CD4-positive, alpha-beta T cell treated with Interleukin-12 subunit alpha and Interleukin-12 subunit beta, for 1 hour (primary cell): ENCODE measurements at regions not wholly inside any gene's neighbourhood (a gene's known extent, or its start where the extent isn't known, plus 50 kb on each side); places are given as distances from the start of the nearest gene placed in this dataset.
"Not testable (repeated sequence)": the region's sequence is repeated elsewhere in the genome, so short reads cannot be mapped to it uniquely, and the experiment has no call there.

Source experiments
- DNase-seq: peaks from one replicate; pipeline ENCODE4 v3.0.0-alpha.2; 2020

DNA sequence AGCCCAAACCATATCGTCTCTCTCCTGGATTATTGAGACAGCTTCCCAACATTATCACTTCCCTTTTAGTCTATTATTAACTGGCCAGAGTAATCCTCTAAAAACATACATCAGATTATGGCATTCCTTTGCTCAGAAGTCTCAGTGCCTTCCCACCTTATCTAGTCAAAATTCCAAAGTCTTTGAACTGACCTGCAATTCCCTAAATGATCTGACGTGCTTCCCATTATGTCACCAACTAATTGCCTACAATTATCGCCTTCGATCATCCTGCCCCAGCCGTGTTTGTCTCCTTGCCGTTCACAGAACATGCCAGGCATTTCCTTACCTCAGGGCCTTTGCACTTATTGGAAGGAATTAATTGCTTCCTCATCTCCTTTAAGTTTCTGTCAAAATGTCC, 332.4 kb downstream of the IRS1 start:
- no peak for DNase-seq

DNA sequence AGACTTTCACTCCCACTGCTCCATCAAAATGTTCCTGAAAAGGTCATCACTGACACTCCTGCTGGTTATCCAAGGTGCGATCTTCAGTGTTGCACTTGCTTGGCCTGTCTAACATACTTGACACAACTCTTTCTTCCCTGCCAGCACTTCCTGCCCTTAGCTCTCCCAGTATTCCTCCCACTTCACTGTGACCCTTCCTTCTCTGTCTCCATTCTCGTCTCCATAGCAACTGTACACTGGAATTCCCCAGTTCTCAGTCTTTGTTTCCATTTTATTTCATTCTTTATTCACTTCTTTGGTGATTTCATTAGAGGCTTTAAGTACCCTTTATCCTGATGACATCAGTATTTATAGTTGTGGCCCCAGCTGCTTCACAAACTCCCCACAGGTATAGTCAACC, 333.0 kb downstream of the IRS1 start:
- no peak for DNase-seq

DNA sequence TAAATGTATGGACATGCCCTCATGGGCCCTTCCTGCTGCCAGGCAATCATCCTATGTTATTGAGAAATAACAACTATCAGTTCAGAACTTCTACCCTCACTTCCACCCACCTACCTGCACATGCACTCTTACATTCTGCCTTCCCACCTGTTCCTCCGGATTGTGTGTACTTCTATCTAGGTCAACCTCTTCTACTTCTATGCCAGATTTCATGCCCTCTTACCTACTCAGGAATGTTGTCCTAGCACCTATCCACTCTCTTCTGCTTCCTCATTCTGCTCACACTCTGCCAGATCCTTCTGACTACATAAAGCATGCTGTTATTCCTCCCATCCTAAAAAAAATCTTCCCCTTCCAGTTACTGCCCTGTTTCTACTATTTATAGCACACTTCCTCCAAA, 333.5 kb downstream of the IRS1 start:
- DNase-seq: no peak

DNA sequence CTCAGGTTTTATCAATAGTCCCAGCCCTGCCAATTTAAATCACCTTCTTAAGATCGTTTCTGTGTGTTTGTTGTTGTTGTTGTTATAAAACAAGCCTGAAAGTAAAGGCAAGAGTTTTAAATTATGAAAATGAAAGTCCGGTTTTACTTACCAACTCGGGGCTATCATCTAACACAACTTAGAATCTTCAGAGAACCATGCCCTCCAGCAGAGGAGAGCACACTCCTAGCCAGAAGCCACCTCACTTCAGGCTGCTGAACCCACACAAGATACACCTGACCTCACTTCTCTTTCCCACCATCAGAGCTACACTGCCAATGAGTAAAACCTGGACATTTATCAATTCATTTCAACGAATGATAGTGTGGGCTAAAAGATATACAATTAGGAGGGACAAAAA, 335.2 kb downstream of the IRS1 start:
- no peak for DNase-seq

DNA sequence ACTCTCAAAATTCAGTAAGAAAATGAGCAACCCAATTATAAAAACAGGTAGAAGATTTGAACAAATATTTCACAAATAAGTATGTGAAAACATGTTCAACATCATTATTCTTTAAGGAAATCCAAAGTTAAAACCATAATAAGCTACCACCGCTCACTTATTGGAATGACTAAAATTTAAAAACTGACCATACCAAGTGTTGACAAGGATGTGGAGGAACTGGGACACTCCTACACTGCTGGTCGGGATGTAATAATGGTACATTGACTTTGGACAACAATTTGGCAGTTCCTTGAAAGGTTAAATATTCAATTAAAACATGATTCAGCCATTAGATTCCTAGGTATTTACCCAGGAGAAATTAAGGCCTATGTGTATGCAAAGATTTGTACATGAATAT, 336.5 kb downstream of the IRS1 start:
- DNase-seq: no peak

DNA sequence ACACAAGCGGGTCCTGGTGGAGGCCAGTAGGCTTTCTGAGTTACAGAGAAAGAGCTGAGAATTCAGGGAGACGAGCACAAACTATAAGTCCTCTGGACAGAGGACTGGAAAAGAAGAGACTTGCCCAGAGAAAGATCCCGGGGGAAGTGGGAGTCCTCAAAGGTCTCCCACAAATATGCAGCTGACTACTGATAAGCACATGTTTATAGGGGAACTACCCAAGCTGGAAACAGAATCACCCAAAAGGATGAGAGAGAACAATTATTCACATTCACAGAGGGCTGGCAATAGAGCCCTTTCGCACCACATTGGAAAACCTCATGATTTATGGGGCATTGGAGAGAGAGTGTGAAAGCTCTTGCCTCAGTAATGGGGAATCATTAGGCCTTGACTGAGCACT, 337.6 kb downstream of the IRS1 start:
- no peak for DNase-seq

DNA sequence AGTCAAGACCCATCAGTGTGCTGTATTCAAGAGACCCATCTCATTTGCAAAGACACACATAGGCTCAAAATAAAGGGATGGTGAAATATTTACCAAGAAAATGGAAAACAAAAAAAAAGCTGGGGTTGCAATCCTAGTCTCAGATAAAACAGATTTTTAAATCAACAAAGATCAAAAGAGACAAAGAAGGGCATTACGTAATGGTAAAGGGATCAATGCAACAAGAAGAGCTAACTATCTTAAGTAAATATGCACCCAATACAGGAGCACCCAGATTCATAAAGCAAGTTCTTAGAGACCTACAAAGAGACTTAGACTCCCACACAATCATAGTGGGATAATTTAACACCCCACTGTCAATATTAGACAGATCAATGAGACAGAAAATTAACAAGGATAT, 343.5 kb downstream of the IRS1 start:
- not testable (repeated sequence) for DNase-seq

DNA sequence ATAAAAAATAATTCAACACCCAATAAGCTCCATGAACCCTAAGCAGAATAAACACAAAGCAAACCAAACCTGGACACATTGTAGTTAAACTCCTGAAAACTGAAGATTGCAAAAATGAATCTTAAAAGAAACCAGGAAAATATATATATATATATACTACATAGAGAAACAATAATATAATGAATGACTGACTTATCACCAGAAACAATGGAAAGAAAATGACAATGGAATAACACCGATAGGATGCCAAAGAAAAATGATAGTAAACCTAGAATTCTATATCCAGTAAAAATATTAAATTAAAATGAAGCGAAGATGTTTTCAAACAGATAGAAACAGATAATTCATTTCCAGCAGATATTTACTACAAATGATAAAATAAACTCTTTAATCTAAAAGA, 346.9 kb downstream of the IRS1 start:
- no peak for DNase-seq

DNA sequence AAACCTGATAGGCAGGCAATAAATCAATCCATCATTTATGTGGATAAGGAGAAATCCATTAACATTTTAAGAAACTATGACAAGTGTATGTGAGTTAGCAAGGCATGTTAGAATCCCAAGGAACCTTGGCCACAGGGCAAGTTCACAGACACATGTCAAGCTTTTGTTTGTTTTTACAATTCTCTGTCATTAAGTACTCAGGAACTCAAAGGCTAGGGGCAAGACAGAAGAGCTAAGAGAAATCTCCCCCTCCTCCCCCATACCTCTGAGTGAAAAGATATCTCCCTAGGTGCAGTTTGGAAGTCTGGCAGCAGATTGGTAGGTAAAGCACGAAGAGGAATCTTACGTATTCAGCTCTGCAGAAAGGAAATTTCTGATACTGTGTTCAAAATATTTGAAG, 348.1 kb downstream of the IRS1 start:
- no peak for DNase-seq

DNA sequence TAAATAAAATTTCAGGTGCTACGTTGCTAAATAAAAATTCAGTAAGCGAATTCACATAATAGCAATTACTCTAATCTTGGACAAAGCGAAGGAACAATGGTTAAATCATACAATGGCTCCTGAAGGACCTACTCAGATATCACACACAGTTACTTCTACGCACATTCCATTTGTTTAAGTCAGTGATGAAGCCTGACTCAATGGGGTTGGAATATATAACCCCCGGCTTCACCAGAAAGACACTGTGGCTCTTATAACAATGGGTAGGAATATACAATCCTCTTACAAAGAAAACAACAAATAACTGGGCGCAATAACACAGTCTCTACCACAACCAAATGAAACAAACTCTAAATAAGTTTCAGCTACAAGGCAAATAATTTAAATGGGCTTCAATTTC, 349.5 kb downstream of the IRS1 start:
- no peak for DNase-seq

DNA sequence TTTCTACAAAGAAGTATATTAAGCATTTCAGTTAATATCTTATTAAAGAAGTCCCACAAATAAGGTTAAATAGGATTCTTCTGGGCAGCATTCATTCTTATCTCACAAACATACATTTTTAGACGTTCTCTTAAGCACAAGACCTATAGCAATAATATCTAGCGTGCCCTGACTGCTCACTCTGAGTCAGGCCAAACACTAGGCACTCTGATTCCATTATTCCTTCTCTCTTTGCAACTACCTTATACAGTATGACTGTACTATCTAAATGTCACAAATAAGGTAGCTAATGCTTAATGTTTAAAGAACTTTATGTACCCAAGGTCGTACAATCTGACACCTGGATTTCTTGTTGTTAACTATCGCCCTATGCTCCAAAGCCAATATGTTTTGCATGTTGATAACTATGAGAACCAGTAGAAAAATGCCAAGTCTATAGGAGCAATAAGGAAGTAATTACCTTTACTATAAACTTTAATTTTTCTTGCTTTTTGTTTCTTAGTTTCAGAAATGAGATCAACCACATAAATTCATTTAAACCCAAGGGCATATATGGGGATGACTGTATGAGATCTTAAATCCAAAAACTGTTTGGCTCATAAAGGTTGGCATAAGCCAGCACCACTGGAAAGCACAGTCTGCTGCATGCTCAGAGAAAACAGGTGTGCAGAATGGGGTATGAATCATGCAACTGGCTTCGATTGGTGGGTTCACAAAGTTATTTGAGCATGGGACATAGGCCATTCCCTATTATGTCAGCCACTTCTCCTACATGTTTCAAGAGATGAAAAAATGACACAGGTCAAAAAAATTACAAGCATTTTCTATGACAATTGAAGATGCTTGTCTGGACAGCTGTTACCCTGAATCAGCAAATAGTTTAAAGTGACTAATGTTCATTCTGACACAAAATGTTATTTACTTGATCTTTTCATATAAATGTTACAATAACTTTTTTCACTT, 352.0 kb downstream of the IRS1 start:
- no peak for DNase-seq

DNA sequence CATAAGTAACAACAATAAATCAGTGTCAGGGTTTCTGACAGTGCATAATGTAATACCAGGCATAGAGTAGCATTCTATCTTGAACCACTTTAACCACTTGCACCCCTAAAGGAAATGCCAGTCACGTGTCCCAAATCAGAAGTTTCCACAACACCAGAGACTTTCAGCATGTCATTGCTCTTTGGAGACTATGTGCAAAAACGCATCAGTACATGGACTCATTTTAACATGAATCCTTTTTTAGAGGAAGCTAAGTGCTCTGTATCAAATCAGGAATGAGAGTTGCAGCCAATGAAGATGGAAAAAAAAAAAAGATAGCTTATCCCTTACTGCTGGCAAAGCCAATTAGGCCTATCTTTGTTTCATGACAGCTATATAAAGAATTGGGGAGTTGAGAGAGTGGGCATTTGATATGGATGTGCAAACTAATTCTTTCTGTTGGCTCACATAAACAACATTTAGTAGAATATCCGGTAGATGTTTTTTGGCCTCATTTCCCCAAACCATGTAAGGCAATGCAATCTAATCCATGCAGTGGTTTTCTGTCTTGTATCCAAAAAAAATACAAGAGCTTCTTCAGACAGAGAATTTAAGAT, 353.1 kb downstream of the IRS1 start:
- no peak for DNase-seq

DNA sequence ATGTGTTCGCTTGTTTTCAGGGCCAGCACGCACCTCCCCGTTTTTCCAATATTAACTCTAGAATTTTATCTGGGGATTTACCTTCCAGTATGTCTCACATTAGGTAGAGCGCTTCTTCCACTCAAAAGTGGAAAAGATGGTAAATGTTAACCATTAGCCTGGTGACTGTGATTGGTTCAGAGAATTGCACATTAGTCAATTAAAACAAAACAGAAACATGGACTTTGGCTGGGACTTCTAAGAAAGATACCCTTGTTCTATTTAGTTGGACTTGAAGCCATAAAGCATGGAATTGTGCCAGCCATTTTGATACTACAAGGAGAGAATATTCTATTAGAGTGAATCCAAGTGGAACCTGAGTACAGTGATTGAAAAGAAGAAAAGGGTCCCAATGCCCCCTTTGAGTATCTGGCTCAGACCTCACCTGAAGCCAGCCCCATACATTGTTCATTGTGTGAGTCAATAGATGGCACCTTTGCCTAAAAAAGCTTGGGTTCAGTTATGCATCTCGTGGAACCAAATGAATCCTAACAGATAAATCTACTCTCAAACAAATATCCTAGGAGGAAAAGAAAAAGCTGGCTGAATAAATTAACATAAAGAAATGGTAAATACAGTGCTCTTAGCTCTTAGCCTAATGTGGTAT, 354.3 kb downstream of the IRS1 start:
- DNase-seq: no peak

DNA sequence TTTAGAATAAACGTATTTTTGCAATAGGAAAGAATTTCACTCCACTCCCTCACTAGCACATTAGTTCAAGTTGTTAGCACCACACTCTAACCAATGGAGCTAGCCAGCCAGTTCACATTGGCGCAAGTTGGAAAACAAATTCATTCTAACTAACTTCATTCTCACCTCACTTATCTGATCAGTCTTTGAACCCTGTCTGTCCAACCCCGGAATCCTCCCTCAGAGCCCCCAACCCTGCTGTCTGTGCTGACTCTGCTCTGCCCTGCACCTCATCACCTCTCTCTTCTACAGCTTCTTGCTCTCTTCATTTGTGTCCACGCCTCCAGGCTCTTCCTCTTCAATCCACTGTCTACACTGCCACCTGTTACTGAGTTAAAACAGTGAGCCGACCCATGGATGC, 356.5 kb downstream of the IRS1 start:
- no peak for DNase-seq

DNA sequence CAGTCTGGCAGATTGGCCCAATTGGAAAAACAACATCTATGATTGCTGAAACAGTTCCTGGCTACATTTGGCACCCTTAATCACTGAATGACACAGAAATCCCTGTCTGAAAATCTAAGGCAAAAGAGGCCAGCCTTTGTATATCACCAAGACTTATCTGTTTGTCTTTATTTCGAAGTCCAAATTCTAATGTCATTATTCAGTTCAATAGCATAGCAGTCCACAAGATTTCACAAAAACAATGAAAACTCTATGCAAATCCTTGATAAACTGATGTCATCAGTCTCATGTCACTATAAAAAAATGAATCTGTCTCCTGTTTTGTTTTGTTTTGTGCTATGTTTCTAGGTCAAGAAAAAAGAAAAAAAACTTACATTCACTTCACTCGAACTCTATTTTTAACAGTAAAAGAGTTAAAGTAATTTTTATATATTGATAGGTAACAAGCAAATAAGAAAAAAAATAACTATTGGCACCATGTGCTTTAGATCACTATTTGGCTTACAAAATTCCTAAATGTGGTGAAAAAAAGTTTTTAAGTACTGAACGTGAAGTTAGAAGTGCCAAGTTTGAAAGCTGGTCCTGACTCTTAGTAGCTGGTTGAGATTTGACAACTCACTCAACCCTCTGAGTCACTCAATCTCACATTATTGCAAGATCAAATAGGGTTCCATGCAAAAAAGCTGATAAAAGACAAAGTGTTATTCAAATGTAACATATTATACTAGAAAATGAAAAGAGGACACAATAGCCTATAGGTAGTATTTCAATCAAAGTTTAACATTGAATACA, 359.3 kb downstream of the IRS1 start:
- no peak for DNase-seq

DNA sequence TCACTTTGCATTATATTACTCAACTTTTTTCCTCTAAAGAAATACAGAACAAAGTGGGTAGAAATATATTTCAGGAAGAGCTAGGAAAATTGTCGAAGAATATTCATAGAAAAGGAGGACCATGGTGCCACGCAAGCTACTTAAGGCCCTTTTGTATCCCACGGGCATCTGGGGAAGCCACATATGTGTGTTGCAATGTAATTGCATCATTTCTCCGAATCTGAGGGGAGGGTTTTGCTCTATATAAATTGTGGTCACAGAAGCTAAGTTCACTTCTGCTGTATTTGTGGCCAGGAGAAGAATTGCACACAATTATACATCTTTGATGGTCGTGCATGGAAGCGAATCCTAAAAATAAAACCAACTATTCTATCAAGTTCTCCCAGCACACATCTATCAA, 360.3 kb downstream of the IRS1 start:
- no peak for DNase-seq

DNA sequence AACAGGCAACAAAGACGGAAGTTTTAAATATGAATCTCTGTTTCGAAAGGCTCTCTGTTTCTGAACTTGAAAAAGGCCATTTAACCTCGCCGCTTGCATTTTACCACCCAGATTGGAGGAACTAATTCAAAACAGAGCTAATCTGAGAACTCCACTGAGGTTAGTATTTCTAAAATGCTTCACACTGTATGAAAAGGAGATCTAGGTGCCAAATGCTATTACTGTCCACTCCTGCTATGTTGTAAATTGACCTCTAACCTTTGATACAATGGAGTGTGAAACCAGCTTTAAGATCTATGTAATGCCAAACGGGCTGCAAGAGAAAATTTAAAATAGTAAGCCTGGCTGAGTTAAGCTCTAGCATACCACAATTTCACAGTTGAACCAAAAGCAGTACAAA, 364.5 kb downstream of the IRS1 start:
- DNase-seq: no peak

DNA sequence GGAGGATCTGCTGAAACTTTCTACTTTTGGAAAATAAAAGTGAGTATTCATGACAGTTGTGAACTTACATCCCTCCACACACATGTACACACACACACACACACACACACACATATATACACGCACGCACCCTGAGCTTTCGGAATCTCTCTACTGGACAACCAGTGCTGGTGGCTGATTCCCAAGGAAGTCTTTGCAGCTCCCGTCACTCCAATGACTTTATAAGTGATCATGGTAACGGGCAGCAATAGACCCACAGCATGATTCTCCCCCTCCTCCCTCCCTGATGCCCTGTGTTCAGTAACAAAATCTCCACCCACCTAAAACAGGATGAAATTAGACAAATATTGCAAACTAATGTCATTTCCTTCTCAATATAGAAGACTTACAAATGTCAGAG, 364.9 kb downstream of the IRS1 start:
- DNase-seq: no peak

DNA sequence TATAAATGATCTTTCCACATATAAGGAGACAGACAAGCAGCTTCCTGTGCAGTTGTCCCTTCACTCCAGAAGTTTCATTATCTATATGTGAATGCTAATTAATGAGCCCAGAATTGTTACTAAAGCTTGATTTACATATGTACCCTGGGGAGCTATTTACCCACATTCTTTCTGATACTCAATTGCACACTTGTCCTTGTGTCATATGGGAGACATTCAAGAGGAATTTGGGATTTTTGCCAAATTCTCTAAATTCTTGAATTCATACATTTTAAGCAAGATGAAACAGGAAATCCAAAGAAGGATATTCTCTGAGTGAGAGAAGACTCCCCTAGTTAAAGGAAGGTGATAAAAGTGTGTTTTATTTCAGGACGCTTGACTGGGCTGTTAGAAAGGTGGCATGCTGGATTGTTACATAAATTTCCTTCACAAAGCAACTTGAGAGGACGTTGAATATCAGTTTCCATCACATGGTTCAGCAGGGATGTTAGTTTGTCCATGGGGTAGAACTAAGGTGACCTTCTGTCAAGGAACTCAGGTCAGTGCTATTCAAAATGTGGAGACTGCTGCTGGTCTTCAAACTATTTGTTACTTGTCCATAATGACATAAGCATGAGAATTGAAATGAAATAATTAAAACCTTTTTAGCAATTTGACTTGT, 368.2 kb downstream of the IRS1 start:
- DNase-seq: no peak

DNA sequence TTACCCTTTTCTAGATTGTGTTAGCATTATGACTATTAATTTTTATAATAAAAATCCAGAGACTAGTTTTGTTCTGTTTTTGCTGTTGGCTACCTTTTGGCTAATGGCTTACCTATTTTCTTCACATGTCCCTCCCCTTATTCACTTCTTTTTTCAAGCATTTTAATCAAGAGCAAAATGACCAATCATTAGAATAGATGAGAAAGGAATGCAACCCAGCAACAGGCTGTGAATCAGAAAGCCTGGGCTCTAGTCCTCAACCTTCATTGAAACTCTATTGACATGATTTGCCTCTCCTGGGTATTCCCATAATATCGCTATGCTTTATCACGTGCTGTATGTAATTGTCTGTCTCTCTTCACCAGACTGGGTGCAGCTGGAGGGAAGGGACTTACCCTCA, 370.1 kb downstream of the IRS1 start:
- no peak for DNase-seq

DNA sequence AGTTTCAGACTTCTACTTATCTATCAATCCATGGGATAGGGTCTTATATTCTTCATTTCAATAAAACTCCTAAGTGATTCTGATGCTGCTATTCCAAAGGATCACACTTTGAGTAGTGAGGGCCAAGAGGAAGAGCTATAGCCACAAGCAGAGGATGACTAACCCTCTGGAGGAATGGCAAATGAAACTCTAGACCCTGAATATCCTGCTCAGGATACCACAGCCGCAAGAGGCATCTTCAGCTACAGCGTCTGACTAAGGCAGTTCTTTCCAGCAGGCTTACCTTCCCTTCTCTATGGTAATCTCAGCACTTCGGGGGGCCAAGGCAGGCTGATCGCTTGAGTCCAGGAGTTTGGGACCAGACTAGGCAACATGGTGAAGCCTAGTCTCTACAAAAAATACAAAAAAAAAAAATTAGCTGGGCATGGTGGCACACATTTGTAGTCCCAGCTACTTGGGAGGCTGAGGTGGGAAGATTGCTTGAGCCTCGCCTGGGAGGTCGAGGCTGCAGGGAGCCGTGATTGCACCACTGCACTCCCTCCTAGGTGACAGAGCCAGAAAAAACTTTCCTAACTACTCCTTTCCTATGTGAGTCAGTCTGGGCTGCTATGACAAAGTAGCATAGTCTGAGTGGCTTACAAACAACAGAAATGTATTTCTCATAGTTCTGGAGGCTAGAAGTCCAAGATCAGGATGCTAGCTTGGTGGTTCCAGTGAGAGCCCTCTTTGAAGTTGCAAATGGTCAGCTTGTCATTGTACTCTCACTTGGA, 371.9 kb downstream of the IRS1 start:
- DNase-seq: no peak

DNA sequence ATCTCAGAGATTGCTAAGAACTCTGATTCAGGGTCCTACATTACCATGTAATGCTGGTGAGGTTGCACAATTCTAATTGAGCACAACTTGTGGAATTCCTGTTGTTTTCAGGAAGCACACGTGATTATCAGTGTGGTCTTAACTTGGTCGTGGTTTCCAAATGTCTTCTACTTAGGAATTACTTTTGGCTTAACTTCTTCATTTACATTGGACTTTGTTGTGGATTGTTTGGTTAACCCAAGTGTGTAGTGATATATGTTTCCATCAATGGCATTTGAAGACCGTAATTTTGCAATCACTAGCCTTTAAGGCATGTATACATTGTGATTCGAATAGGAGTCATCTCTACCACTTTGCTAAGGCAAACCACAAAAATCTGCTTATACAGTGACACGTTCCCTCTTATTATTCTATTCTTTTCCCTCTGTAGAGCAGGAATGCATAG, 373.3 kb downstream of the IRS1 start:
- no peak for DNase-seq
